ENCODE measurements at regions not wholly inside any gene's neighbourhood (a gene's known extent, or its start where the extent isn't known, plus 50 kb on each side); places are given as distances from the start of the nearest gene placed in this dataset.
A peak's percentile ranks its signal among the peaks of the same experiment; 100 is the strongest.

DNA sequence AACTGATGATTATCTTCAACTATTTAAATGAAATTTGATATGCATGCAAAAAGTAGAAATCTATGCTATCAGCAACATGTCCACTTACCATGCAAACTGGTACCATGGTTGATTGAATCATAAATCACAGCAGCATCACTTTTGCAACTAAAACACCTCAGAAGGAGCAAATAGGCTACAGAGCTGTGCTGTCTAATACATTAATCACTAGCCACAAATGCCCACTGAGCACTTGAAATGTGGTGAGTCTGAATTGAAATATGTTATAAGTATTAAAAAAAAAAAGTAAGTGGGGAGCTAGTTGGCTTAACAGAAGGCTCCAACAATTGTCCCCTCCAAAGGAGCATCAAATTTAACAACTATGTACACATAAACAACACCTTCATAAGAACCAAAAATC lies 112.5 kb downstream of the FAM114A2 start:
- TF ChIP-seq, protein P1, sequence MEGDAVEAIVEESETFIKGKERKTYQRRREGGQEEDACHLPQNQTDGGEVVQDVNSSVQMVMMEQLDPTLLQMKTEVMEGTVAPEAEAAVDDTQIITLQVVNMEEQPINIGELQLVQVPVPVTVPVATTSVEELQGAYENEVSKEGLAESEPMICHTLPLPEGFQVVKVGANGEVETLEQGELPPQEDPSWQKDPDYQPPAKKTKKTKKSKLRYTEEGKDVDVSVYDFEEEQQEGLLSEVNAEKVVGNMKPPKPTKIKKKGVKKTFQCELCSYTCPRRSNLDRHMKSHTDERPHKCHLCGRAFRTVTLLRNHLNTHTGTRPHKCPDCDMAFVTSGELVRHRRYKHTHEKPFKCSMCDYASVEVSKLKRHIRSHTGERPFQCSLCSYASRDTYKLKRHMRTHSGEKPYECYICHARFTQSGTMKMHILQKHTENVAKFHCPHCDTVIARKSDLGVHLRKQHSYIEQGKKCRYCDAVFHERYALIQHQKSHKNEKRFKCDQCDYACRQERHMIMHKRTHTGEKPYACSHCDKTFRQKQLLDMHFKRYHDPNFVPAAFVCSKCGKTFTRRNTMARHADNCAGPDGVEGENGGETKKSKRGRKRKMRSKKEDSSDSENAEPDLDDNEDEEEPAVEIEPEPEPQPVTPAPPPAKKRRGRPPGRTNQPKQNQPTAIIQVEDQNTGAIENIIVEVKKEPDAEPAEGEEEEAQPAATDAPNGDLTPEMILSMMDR (IDR thresholded peaks at IDR 0.05; ENCODE audit: extremely low read depth, low read depth, low read length), result no peak
- no peaks in the 10 kb centered on the region for H4K20me1 ChIP-seq (ENCODE audit: insufficient read depth, low read length)
- no peaks in the 10 kb centered on the region for H3K9me3 ChIP-seq (ENCODE audit: low read depth, low read length)
- H3K4me3 ChIP-seq (ENCODE audit: insufficient read depth, low read length), result no peak overlapping the region
- H3K4me1 ChIP-seq (ENCODE audit: insufficient read depth, low read length), result no peaks in the 10 kb centered on the region
- H2AFZ ChIP-seq (ENCODE audit: low read length), result no peak overlapping the region
- no peak overlapping the region for H3K4me2 ChIP-seq (ENCODE audit: insufficient read depth, low read length)
- H3K79me2 ChIP-seq (ENCODE audit: insufficient read depth, low read length), result no peaks in the 10 kb centered on the region
- no peaks in the 10 kb centered on the region for H3K27me3 ChIP-seq (ENCODE audit: insufficient read depth, low read length)
- no peak overlapping the region for H3K27ac ChIP-seq (ENCODE audit: low read depth, low read length)
- no peaks in the 10 kb centered on the region for H3K36me3 ChIP-seq (ENCODE audit: insufficient read depth, low read length)
- DNase-seq (ENCODE audit: insufficient read length, low spot score, missing footprints), result no peak

DNA sequence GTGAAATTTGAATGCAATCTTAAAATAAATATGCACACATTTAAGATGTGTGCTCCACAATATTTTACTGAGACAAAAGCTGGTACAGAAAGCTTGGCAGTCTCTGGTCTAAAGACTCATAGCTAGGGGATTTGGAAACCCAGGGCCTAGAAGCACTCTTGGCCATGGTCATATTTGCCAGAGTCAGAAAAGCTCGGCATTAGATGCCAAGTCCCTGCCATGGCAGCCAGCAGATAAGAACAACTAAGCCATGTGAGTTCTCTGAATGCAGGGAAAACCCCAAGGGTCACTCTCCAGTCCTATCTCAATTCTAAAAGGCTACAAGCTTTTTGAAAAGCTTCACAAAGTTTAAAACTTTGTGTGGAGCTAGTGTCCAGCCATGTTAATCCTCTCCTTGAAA lies 119.5 kb downstream of the FAM114A2 start:
- H3K4me1 ChIP-seq (ENCODE audit: insufficient read depth, low read length), result no peaks in the 10 kb centered on the region
- H3K4me3 ChIP-seq (ENCODE audit: insufficient read depth, low read length), result no peak overlapping the region
- no peaks in the 10 kb centered on the region for H4K20me1 ChIP-seq (ENCODE audit: insufficient read depth, low read length)
- DNase-seq (ENCODE audit: insufficient read length, low spot score, missing footprints), result no peak
- H2AFZ ChIP-seq (ENCODE audit: low read length), result no peak overlapping the region
- no peaks in the 10 kb centered on the region for H3K27me3 ChIP-seq (ENCODE audit: insufficient read depth, low read length)
- no peaks in the 10 kb centered on the region for H3K9me3 ChIP-seq (ENCODE audit: low read depth, low read length)
- H3K27ac ChIP-seq (ENCODE audit: low read depth, low read length), result no peak overlapping the region
- TF ChIP-seq, protein P1 (IDR thresholded peaks at IDR 0.05; ENCODE audit: extremely low read depth, low read depth, low read length), result no peak
- no peak overlapping the region for H3K4me2 ChIP-seq (ENCODE audit: insufficient read depth, low read length)
- H3K36me3 ChIP-seq (ENCODE audit: insufficient read depth, low read length), result no peaks in the 10 kb centered on the region
- no peaks in the 10 kb centered on the region for H3K79me2 ChIP-seq (ENCODE audit: insufficient read depth, low read length)

DNA sequence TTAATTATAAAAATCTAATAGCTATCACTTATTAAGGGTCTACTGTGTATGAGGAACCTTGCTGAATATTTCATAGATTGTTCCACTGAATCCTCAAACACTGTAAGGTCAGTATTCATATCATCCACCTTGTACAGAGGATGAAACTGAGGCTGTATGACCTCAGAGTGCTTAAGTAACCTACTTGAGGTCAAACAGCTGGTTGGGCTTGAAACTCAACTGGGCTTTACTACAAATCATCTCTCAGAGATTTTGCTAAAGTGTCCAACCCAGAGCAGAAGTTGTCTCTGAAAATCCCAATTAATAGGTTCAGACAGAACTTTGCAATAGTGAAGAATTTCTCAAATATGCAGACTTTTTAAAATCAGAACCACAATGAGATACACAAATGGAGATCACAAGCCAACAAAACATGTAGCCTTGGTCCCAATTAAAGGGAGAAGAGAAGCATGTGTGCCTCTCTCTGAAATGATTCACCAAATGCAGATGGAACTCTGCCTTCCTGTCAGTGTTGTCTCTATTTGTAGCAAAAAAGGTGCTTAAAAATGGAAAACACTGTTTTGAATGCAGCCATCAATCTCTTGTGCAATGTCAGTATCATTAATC lies 131.4 kb downstream of the FAM114A2 start:
- H3K27me3 ChIP-seq (ENCODE audit: insufficient read depth, low read length), result no peaks in the 10 kb centered on the region
- H3K27ac ChIP-seq (ENCODE audit: low read depth, low read length), result no peak overlapping the region
- no peaks in the 10 kb centered on the region for H3K79me2 ChIP-seq (ENCODE audit: insufficient read depth, low read length)
- TF ChIP-seq, protein P1 (IDR thresholded peaks at IDR 0.05; ENCODE audit: extremely low read depth, low read depth, low read length), result no peak
- no peaks in the 10 kb centered on the region for H3K9me3 ChIP-seq (ENCODE audit: low read depth, low read length)
- H3K4me1 ChIP-seq (ENCODE audit: insufficient read depth, low read length), result peaks cover 11% of the 10 kb centered on the region
- H3K4me3 ChIP-seq (ENCODE audit: insufficient read depth, low read length), result no peak overlapping the region
- H3K4me2 ChIP-seq (ENCODE audit: insufficient read depth, low read length), result no peak overlapping the region
- no peaks in the 10 kb centered on the region for H3K36me3 ChIP-seq (ENCODE audit: insufficient read depth, low read length)
- no peak for DNase-seq (ENCODE audit: insufficient read length, low spot score, missing footprints)
- H4K20me1 ChIP-seq (ENCODE audit: insufficient read depth, low read length), result no peaks in the 10 kb centered on the region
- H2AFZ ChIP-seq (ENCODE audit: low read length), result no peak overlapping the region

DNA sequence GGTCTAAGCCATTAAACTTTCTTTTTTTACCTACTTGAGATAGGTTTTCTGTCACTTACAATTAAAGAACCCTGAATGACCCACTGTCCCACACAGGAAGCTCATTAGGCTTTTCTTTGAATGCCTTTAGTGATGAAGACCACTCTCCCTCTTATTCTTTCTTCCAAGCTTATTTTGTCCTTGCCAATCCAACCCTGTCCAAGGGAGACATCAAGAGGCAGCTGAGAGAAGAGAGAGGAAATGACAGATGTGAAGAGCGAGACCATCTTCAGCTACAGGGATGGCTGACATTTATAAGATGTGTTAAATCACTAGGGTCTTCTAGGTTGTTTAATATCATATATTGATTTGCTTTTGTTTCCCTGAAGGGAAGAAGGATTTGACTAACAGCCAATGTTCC lies 133.5 kb downstream of the FAM114A2 start:
- Histone ChIP-seq H3K9me3 (ENCODE audit: low read depth, low read length) (no peaks in the 10 kb centered on the region), H3K27ac (ENCODE audit: low read depth, low read length) (no peak overlapping the region), H3K4me1 (ENCODE audit: insufficient read depth, low read length) (peaks cover 26% of the 10 kb centered on the region), H4K20me1 (ENCODE audit: insufficient read depth, low read length) (no peaks in the 10 kb centered on the region), H3K27me3 (ENCODE audit: insufficient read depth, low read length) (no peaks in the 10 kb centered on the region), H3K4me2 (ENCODE audit: insufficient read depth, low read length) (no peak overlapping the region), H3K36me3 (ENCODE audit: insufficient read depth, low read length) (no peaks in the 10 kb centered on the region), H2AFZ (ENCODE audit: low read length) (no peak overlapping the region), H3K79me2 (ENCODE audit: insufficient read depth, low read length) (no peaks in the 10 kb centered on the region), H3K4me3 (ENCODE audit: insufficient read depth, low read length) (no peak overlapping the region)
- DNase-seq (ENCODE audit: insufficient read length, low spot score, missing footprints), result no peak
- TF ChIP-seq, protein P1 (IDR thresholded peaks at IDR 0.05; ENCODE audit: extremely low read depth, low read depth, low read length), result peak; percentile 25
